GM19324 (cell line): ENCODE measurements at regions not wholly inside any gene's neighbourhood (a gene's known extent, or its start where the extent isn't known, plus 50 kb on each side); places are given as distances from the start of the nearest gene placed in this dataset.

Experiments used
- ATAC-seq: cut with Tn5 transposase; IDR thresholded peaks from one replicate; pipeline ENCODE4 v1.9.1; 2021; ENCODE audit warnings: mild to moderate bottlenecking, moderate library complexity; ENCODE audit not compliant: unreplicated experiment, low FRiP score

DNA sequence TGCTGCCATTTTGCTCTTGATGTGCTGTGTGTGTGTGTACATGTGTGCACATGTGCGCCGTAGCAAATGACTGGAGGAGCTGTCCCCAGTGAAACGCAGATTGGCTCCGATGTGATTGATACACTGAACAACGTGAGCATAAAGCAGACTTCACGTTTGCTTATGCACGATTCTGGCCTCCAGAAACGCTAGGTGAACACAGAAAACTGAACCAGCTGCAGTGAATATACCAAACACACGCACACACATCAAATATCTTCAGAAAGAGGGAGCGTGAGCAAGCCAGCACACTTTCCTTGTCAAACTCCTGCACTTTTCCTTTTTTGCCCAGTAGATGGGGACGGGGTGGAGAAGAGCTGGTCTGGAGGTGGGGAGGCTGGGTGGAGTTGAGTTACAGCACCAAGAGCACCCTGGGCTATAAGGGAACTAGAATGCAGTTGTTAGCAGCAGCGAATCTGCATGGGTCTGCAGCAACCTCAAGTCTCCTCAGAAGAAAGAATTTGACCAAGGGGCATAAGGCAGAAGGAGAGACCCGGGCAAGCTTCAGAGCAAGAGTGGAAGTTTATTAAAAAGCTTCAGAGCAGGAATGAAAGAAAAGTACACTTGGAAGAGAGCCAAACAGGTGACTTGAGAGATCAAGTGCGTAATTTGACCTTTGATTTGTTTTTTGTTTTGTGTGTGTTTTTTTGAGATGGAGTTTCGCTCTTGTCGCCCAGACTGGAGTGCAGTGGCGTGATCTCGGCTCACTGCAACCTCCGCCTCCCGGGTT lies 77.8 kb upstream of the CADM1 start:
- no peak for ATAC-seq

DNA sequence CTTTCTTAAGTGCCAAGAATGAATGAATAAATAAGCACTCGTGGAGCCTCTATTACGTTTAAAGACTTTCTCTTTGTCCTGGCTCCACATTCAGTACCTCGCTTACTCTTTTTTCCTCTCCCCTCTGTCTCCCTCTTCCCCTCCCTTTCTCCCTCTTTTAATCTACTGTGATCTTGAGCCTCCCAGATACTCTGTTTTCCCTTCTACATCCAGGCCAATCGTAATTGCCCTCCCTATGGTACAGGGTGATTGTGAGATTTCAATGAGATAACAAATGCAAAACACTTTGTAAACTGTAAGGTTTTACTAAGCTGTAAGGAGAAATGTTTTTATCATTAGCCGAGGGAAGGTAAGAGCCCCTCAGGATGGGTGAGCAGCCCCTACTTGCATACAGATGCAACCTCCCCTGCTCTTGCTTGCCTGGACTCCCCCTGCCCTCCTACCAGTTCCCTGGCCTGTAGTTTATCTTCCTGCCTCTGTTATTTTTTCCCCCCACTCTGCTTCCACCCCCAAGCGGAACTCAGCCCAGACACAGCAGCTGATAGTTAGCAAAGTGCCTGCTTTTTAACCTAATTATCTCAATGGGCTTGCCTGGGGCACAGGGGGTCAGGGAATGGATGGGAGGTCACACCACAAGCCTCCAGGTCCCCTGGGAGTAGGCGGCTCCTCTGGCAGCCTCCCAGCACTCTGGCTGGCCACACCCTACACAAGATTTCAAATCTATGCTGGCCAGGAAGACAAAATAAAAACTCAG lies 76.9 kb upstream of the CADM1 start:
- ATAC-seq = no peak

DNA sequence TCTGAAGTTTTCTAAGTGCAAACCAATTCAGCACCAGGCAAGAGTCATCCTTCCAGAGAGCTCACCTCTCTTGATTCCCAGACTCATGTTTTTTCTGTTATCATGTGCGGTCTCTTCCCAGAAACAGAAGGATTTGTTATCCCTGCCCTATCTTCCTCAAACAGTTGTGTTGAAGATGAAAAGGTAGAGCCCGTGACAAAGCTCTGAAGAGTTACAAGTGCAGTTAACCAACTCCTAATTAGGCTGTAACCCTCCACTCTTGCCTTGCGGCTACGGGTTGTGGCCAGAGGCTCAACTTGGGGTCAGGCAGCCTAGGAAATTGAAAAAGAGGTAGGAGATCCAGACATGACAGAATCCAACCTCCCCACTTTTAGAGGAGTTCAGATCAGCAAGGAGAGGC lies 76.2 kb upstream of the CADM1 start:
- ATAC-seq = no peak

DNA sequence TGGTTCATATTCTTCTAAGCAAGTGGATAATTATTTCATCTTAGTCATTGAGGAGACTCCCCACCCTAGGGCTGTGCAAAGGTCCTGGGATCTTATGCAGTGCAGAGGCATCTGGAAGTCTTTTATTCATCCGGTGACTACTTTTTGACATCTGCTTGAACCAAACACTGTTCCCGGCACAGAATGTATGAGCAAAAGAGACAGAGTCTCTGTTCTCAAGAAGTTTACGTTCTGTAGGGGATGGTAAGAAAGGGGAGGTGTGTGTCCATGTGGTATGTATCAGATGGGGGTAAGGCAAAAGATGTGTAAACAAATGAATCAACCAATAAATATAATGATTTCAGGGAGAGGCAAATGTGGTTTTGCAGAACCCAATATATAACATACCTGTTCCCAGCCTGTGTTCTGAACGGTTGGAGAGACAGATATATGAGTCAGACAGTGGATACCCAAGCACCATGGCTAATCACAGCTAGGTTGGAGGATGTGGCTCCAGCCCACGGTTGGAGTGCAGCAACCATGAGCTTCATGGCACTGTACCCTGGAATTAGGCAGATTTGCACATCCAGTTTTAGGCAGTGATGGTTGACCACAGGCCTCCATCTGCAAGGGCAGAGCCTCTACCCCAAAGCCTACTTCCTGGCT lies 75.1 kb upstream of the CADM1 start:
- ATAC-seq = no peak

DNA sequence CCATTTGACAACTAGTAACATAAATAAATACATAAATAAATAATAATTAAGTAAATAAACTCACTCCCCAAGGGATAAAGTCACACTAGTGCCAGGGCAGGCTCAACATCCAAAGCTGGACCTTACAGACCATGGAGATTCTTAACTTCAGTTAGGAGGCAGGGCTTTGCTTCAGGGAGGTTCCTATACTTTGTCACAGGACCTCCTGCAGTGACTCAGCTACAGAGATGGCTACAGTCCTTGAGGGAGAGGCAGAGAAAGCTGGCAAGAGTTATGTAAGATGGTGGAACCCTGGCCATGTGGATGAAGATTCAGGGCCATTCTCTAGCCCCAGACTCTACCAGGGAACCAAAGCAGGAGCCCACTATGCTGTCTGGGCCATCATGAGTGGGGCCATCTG lies 74.1 kb upstream of the CADM1 start:
- no peak for ATAC-seq

DNA sequence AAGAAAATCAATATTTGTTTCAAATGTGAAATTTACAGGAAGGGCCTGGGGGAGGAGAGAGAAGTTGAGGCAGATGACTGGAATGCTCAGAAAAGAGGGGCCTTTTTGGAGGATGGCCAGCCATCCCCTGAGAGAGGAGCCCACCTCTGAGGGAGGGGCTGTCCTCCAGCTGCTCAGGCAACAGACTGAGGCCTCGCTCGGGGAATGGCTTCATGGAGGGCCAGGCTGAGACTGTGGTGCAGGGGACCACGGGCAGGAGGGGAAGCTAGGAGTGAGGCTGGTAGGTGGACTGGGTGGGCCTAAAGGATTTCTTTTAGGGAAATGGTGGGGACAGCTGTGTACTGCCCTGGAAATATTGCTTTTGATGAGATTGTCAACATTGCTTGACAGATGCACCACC lies 73.5 kb upstream of the CADM1 start:
- no peak for ATAC-seq

DNA sequence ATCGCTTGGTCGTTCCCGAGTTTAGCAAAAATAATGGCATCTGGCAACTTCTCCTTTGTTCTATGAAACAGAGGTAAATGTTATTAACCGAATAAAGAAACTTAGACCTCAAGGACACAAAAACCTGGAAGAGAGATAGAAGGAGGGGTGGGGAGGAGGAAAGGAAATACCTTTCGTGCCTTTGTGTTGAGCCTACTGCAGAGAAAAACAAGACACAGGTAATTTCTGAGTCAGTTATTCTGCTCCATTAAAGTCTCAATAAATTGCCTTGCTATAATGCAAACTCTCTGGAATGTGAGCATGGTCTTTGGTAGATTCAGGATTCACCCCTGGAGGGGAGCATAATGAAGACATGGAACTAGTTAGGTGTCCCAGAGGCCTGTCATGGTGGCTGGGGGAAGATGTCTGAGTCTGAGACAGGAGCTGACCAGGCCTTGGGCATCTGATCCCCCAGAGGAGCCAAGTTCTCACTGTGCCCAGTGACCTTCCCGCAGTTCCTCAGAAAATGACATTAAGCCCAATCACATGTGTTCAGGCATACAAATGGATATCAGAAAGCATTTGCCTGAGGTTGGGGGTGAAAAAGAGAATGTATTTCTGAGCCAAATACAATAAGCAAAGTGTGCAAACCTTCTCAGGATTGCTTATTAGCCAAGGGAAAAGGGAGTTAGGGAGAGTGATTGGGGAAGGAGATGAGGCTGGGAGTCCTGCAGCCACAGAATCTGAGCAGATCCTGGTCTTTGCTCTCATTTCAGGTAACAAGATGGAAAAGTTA lies 72.6 kb upstream of the CADM1 start:
- no peak for ATAC-seq

DNA sequence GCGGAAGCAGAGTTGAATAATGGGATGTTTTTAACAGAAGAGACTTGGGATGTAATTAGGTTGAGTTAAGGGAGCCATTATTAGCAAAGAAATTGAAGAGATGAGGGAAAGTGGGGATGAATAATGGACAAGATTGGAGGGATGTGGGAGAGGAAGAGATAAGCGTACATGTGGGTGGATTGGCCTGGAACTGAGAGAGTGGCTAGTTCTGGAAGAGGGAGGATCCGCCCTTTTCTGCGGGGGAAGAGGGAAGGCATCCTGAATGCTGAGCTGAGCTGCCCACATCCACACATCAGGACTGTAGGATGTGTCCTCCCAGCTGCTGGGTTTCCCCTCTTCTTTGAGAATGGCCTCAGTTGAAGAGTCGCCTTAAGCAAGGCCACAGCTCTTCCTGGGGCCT lies 68.3 kb upstream of the CADM1 start:
- ATAC-seq = no peak

DNA sequence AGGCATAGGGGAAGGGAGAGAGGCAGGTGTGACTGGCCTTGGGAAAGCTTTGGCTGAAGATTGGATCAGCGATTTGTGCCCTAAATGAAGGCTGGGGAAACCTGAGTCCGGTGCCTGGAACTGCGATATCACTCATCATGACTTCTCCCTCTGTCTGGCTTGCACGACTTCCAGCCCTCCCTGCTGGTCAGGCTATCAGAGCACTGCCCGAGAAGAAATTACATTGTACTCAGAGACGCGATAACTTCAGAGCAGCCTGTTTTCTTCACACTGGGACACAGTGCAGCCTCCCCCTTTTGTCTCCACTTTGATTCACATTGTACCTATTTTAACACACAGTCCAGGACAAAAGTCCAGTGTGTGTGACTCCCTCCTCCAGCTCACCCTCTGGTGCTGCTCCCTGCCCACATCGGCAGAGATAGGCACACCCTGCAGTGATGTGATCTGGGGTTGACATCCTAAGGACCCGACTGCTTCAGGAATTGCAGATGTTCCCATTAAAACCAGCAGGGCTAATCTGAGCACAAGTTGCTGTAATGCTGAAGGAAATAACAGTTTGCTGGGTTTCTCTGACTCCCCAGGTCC lies 62.1 kb upstream of the CADM1 start:
- ATAC-seq = no peak

DNA sequence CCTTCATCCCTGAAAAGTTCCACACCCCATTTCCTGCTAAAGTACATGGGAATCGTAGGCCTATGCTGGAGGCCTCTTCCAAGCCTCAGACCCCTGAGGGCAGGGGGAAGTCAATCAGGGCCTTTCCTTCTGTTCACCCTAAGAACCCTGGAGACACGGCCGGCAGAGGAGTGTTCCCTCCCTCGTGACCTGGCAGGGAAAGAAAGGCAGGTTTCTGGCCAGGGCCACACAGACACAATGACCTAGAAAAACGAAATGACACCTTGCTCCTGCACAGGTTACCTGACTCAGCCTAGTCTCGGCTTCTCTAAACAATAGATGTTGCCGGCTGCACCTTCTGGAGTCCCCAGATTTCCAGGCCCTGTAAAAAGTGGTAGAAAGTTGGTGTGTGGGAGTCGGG lies 60.6 kb upstream of the CADM1 start:
- ATAC-seq = no peak

DNA sequence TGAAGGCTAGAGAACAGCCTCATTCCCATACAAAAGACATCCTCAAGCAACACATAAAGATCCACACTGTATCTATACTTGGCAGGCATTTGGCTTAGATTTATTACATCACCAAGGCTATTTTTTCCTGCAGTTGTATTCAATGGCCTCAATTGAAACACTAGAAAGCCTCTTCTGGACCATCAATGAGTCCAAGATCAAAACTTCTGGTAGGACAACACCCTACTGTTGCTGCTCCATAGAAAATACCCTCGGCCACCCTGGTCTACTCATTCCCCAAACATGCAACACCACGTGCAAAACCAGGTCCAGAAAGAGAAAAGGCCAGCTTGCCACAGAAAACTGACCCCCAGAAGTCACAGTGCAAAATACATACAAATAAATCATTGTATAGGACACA lies 56.9 kb upstream of the CADM1 start:
- ATAC-seq = no peak

DNA sequence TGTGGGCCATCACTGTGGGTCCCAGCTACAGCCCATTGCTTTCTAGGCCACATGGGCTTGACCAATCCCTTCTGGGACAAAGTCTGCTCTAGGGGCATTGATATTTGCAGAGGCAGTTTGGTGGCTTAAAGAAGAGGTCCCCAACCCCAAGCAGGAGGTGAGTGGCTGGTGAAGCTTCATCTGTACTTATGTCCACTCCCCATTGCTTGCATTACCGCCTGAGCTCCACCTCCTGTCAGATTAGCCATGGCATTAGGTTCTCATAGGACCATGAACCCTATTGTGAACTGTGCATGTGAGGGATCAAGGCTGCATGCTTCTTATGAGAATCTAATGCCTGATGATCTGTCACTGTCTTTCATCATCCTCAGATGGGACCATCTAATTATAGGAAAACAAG lies 54.4 kb upstream of the CADM1 start:
- no peak for ATAC-seq

DNA sequence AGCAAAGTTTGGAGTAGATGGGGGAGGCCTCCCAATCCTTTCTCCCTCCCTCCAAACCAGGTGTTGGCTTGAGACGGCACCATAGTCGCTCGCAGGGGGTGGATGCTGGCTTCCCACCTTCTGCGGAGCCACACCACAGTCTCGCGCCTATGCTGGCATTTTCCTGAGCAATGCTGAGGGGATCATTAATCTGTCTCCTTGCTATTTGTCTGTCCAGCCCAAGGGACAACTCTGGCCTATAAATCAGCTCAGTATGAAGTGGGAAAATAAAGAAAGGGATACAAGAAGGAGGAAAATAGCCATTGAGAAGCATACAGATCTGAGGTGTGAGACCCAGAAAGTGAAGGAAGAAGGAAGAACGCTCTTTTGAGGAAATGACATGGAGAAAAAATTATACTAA lies 53.5 kb upstream of the CADM1 start:
- no peak for ATAC-seq

DNA sequence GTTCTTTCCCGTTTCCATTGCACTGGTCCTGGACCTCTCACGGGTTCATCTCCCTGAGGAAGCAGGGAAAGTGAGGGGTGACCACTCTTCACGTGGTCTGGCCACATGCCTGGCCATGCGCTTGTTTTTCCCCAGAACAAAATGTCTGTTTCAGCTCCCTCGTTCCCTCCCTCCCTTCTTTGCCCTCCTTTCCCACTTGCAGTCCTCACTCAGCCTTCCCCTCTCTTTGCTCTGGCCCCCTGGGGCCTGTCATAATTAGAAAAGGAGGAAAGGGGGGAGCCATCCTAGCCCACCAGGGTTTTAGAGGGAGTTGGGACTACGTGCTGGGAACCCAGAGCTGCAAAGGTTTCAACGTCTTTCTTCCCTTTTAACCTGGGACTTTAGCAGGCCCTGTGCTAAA lies 52.8 kb upstream of the CADM1 start:
- ATAC-seq = no peak

DNA sequence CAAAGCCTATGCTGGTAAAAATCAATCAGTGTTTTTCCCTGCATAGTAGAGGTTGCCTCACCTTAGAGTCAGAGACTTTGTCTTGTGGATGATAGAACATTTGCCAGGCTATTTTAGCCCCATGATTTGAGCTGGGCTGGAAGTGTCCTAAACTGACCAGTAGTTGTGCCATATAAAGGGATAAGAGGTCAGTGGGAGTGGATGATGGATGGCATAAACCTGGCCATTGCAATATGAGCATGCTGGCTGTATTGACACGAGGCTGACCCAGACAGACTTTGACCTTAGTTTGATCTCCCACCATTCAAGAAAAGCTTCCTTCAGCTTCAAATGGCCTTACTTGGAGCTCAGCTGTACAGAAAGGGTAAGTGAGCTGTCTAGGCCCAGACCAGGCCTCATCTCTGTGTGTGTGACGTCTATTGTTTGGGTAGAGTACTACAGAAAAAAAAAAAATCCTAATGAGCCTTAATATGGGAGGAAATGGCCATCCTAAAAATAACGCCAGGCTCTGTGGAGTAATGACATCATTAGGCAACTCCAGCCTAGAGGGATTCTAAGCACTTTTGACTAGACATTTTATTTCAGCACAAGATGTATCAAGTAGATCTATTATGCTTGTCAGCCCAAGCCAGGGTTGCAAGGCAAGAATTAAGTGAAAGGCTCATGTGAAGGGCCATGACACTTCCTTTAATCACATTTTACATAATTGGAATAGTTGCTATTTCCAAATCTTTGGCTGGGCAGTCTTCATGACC lies 51.3 kb upstream of the CADM1 start:
- no peak for ATAC-seq
